ENCODE measurements at regions not wholly inside any gene's neighbourhood (a gene's known extent, or its start where the extent isn't known, plus 50 kb on each side); places are given as distances from the start of the nearest gene placed in this dataset.
"Not testable (repeated sequence)": the region's sequence is repeated elsewhere in the genome, so short reads cannot be mapped to it uniquely, and the experiment has no call there.

DNA sequence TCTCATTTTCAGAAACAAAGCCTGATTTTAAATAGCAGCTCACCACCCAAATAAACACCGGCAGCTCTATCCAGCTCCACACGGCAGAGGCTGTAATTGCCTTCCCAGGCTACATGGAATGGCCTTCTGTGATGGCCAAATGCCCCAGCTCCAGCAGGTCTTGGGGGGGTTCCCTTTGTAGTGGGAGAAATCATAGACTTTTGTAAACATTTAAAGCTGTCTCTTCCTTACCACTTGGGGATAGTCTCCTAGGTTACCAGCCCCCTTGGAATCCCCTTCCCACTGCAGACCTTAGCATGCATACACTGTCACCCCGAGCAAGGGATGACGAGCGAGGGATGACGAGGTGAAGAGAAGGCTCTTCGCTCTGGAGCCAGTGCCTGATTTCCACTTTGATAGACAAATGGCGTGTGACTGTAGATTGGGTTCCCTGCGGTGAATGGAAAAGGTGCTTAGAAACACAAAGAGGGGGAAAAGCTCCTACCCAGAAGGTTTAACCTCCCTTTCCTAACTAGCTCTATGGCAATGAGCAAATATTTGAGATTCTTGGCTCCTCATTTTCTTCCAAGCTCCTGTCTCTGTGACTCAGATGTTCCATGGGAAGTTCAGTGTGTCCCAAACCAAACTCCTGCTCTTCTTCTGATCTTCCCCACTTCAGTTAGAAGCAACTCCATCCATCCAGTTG lies 108.0 kb upstream of the CADM1 start:
- no peaks in the 10 kb centered on the region for H3K4me1 ChIP-seq (ENCODE audit: insufficient read depth)
- H3K4me3 ChIP-seq: no peak overlapping the region
- H3F3A ChIP-seq (ENCODE audit: insufficient read depth): no peaks in the 10 kb centered on the region
- no peak overlapping the region for H2AFZ ChIP-seq
- no peak overlapping the region for H3K4me2 ChIP-seq (ENCODE audit: unreplicated experiment)
- H3K9me2 ChIP-seq (ENCODE audit: insufficient read depth): no peaks in the 10 kb centered on the region
- no peaks in the 10 kb centered on the region for H3K9me3 ChIP-seq (ENCODE audit: low read depth)
- H3K27ac ChIP-seq: no peak overlapping the region
- peak; percentile 16 for DNase-seq
- no peaks in the 10 kb centered on the region for H4K20me1 ChIP-seq (ENCODE audit: insufficient read depth)
- no peak for TF ChIP-seq EZH2phosphoT487 (IDR thresholded peaks at IDR 0.05; ENCODE audit: insufficient read depth, low read depth)
- no peak for TF ChIP-seq EZH2 (IDR thresholded peaks at IDR 0.05; ENCODE audit: insufficient read depth, poor library complexity, severe bottlenecking)
- 75 to 82% methylated on average over 9 of the region's 9 CpGs for WGBS, 2 experiments (ENCODE audit: low coverage in 1 of 2, low lambda C conversion rate in 2 of 2, missing lambda C conversion rate in 2 of 2)
- H3K9ac ChIP-seq: no peak overlapping the region
- in situ Hi-C loops (cut with MboI): no loop called here
- no peaks in the 10 kb centered on the region for H3K36me3 ChIP-seq (ENCODE audit: low read depth)
- H3K27me3 ChIP-seq (replicated peaks; ENCODE audit: insufficient read depth): no peaks in the 10 kb centered on the region
- H3K79me2 ChIP-seq (ENCODE audit: insufficient read depth): no peaks in the 10 kb centered on the region

DNA sequence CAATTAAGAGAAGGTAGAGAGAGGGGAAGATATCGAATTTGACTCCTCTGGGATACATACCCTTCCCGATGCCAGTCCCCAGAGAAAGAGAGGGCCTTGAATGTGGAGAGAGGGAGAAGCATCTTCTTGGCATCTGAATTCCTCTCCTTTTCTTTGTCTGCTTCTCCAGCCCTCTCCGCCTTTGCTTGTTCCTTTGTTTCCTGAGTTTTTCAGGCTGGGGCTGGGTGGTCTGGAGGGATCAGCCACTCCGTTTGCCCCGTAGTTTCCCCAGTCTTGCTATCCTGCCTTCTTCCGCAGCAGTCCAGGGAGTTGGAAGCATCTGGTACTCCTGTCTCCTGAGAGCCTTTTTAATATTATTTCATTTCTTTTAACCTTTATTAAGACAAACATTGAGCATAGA lies 107.1 kb upstream of the CADM1 start:
- no peaks in the 10 kb centered on the region for H3F3A ChIP-seq (ENCODE audit: insufficient read depth)
- in situ Hi-C loops (cut with MboI): no loop called here

DNA sequence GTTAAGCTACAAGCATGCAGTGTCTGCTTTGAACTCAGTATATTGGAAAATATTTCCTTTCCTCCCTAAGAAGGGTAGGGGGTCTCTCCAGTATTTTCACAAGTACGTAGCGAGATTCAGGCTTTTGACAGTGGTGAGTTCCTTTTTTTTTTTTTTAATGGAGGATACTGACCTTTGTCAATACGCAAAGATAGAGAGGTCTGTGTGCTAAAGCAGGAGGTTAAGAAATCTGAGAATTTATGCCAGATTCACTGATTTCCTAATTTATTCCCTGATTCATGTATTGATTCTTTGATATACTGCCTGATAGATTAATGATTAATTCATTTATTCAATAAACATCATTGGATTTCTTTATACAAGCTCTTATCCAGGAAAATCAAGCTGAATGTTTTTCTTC lies 106.7 kb upstream of the CADM1 start:
- in situ Hi-C loops (cut with MboI): no loop called here
- no peak overlapping the region for H3K4me3 ChIP-seq
- H3F3A ChIP-seq (ENCODE audit: insufficient read depth): no peaks in the 10 kb centered on the region
- no peaks in the 10 kb centered on the region for H3K36me3 ChIP-seq (ENCODE audit: low read depth)
- H3K4me1 ChIP-seq (ENCODE audit: insufficient read depth): no peaks in the 10 kb centered on the region
- H3K4me2 ChIP-seq (ENCODE audit: unreplicated experiment): no peak overlapping the region
- H3K27ac ChIP-seq: no peak overlapping the region
- H3K9me2 ChIP-seq (ENCODE audit: insufficient read depth): no peaks in the 10 kb centered on the region
- H4K20me1 ChIP-seq (ENCODE audit: insufficient read depth): no peaks in the 10 kb centered on the region
- TF ChIP-seq EZH2 (IDR thresholded peaks at IDR 0.05; ENCODE audit: insufficient read depth, poor library complexity, severe bottlenecking): no peak
- TF ChIP-seq EZH2phosphoT487 (IDR thresholded peaks at IDR 0.05; ENCODE audit: insufficient read depth, low read depth): no peak
- H3K9me3 ChIP-seq (ENCODE audit: low read depth): no peaks in the 10 kb centered on the region
- no peaks in the 10 kb centered on the region for H3K79me2 ChIP-seq (ENCODE audit: insufficient read depth)
- WGBS, 2 experiments (ENCODE audit: low coverage in 1 of 2, low lambda C conversion rate in 2 of 2, missing lambda C conversion rate in 2 of 2): 59 to 68% methylated on average over 3 of the region's 3 CpGs
- H2AFZ ChIP-seq: no peak overlapping the region
- no peak for DNase-seq
- no peak overlapping the region for H3K9ac ChIP-seq
- H3K27me3 ChIP-seq (replicated peaks; ENCODE audit: insufficient read depth): no peaks in the 10 kb centered on the region

More for the DNA sequence above, 107.1 kb upstream of the CADM1 start:
- 47 to 51% methylated on average over 6 of the region's 6 CpGs for WGBS, 2 experiments (ENCODE audit: low coverage in 1 of 2, low lambda C conversion rate in 2 of 2, missing lambda C conversion rate in 2 of 2)
- H3K4me1 ChIP-seq (ENCODE audit: insufficient read depth): no peaks in the 10 kb centered on the region
- H3K9ac ChIP-seq: no peak overlapping the region
- H3K36me3 ChIP-seq (ENCODE audit: low read depth): no peaks in the 10 kb centered on the region
- no peaks in the 10 kb centered on the region for H3K9me3 ChIP-seq (ENCODE audit: low read depth)
- no peak overlapping the region for H3K27ac ChIP-seq
- H3K9me2 ChIP-seq (ENCODE audit: insufficient read depth): no peaks in the 10 kb centered on the region
- no peak for TF ChIP-seq EZH2phosphoT487 (IDR thresholded peaks at IDR 0.05; ENCODE audit: insufficient read depth, low read depth)
- TF ChIP-seq EZH2 (IDR thresholded peaks at IDR 0.05; ENCODE audit: insufficient read depth, poor library complexity, severe bottlenecking): no peak
- no peak overlapping the region for H3K4me3 ChIP-seq
- no peaks in the 10 kb centered on the region for H3K79me2 ChIP-seq (ENCODE audit: insufficient read depth)
- H3K27me3 ChIP-seq (replicated peaks; ENCODE audit: insufficient read depth): no peaks in the 10 kb centered on the region
- no peaks in the 10 kb centered on the region for H4K20me1 ChIP-seq (ENCODE audit: insufficient read depth)
- no peak for DNase-seq
- H2AFZ ChIP-seq: no peak overlapping the region
- H3K4me2 ChIP-seq (ENCODE audit: unreplicated experiment): no peak overlapping the region

DNA sequence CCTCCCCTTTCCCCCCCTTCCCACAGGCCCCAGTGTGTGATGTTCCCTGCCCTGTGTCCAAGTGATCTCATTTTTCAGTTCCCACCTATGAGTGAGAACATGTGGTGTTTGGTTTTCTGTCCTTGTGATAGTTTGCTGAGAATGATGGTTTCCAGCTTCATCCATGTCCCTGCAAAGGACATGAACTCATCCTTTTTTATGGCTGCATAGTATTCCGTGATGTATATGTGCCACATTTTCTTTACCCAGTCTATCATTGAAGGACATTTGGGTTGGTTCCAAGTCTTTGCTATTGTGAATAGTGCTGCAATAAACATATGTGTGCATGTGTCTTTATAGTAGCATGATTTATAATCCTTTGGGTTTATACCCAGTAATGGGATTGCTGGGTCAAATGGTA lies 106.0 kb upstream of the CADM1 start:
- H3K4me2 ChIP-seq (ENCODE audit: unreplicated experiment); H3F3A ChIP-seq (ENCODE audit: insufficient read depth); H3K9me2 ChIP-seq (ENCODE audit: insufficient read depth); DNase-seq; H3K4me1 ChIP-seq (ENCODE audit: insufficient read depth); H3K79me2 ChIP-seq (ENCODE audit: insufficient read depth); H3K36me3 ChIP-seq (ENCODE audit: low read depth); H4K20me1 ChIP-seq (ENCODE audit: insufficient read depth); in situ Hi-C loops (cut with MboI); H3K4me3 ChIP-seq; H3K9me3 ChIP-seq (ENCODE audit: low read depth); H3K27me3 ChIP-seq (replicated peaks; ENCODE audit: insufficient read depth); H3K27ac ChIP-seq; H3K9ac ChIP-seq; H2AFZ ChIP-seq: not testable (repeated sequence)
- 70 to 76% methylated on average over 1 of the region's 1 CpG for WGBS, 2 experiments (ENCODE audit: low coverage in 1 of 2, low lambda C conversion rate in 2 of 2, missing lambda C conversion rate in 2 of 2)

DNA sequence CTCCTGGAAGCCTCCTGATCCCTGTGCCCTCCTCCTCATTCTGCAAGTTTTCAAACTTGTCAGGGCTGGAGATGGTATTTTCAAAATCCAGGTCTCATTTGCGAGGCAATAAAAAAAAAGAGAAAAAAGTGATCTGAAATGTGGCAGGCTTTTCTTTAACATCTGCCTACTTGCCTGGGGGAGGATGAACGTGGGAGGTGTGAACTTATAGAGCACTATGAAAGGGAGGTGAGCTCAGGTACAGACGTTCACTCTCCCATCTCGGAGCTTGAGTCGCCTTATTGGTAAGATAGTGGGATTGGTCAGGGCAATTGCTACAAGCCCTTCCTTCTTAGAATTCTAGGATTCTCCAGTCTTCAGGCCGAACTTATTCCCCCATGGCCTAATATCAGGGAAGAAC lies 104.8 kb upstream of the CADM1 start:
- TF ChIP-seq EZH2phosphoT487 (IDR thresholded peaks at IDR 0.05; ENCODE audit: insufficient read depth, low read depth) (no peak), EZH2 (IDR thresholded peaks at IDR 0.05; ENCODE audit: insufficient read depth, poor library complexity, severe bottlenecking) (no peak)
- WGBS, 2 experiments (ENCODE audit: low coverage in 1 of 2, low lambda C conversion rate in 2 of 2, missing lambda C conversion rate in 2 of 2): 45 to 51% methylated on average over 6 of the region's 6 CpGs

More for the DNA sequence above, 104.8 kb upstream of the CADM1 start:
- Histone ChIP-seq H3K36me3 (ENCODE audit: low read depth) (no peaks in the 10 kb centered on the region), H3K4me3 (no peak overlapping the region), H3K27ac (no peak overlapping the region), H3K9me2 (ENCODE audit: insufficient read depth) (no peaks in the 10 kb centered on the region), H3K4me1 (ENCODE audit: insufficient read depth) (no peaks in the 10 kb centered on the region), H4K20me1 (ENCODE audit: insufficient read depth) (no peaks in the 10 kb centered on the region), H3K79me2 (ENCODE audit: insufficient read depth) (no peaks in the 10 kb centered on the region), H3F3A (ENCODE audit: insufficient read depth) (no peaks in the 10 kb centered on the region), H3K9me3 (ENCODE audit: low read depth) (no peaks in the 10 kb centered on the region), H2AFZ (no peak overlapping the region), H3K27me3 (replicated peaks; ENCODE audit: insufficient read depth) (no peaks in the 10 kb centered on the region), H3K9ac (no peak overlapping the region), H3K4me2 (ENCODE audit: unreplicated experiment) (no peak overlapping the region)
- in situ Hi-C loops (cut with MboI): no loop called here
- DNase-seq: no peak

All from GM23248 (cell line).